GM19351 (cell line): ENCODE measurements at regions not wholly inside any gene's neighbourhood (a gene's known extent, or its start where the extent isn't known, plus 50 kb on each side); places are given as distances from the start of the nearest gene placed in this dataset.

Source experiments
- ATAC-seq: cut with Tn5 transposase; IDR thresholded peaks from one replicate; pipeline ENCODE4 v1.9.1; 2021; ENCODE audit warnings: mild to moderate bottlenecking, moderate library complexity; ENCODE audit not compliant: unreplicated experiment

DNA sequence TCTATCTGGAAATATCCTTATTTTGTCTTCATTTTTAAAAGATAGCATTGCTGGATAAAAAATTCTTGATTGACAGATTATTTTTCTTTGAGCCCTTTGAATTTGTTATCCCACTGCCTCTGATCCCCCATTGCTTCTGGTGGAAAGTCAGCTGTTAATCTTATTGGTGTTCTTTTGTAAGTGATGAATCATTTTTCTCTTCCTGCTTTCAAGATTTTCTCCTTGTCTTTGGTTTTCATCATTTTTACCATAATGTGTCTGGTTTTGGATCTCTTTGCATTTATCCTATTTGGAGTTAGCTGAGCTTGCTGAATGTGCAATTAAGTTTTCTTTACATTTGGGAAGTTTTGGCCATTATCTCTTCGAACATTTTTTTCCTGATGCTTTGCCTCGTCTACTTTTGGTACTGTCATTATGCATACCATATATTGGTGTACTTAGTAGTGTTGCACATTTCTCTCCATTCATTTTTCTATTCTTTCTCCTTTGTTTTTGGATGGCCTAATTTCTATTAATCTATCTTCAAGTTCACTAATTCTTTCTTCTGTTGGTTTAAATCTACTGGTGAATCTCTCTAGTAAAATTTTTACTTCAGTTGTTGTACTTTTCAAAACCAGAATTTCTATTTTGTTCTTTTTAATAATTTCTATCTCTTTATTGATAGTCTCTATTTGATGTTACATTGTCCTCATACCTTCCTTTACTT, 440.0 kb upstream of the PROK2 start:
- no peak for ATAC-seq

DNA sequence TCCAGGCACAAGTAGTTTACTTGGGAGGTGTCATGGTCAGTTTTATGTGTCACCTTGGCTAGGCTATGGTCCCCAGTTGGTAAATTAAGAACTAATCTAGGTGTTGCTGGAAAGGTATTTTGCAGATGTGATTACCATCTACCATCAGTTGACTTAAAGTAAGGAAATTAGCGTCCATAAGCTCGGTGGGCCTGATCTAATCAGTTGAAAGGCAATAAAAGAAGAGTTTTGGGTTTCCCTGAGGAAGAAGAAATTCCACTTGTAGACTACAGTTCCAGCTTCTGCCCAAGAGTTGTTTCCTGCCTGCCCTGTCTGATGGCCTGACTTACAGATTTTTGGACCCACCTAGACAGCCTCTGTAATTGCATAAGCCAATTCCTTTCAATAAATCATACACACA, 438.7 kb upstream of the PROK2 start:
- ATAC-seq = no peak

DNA sequence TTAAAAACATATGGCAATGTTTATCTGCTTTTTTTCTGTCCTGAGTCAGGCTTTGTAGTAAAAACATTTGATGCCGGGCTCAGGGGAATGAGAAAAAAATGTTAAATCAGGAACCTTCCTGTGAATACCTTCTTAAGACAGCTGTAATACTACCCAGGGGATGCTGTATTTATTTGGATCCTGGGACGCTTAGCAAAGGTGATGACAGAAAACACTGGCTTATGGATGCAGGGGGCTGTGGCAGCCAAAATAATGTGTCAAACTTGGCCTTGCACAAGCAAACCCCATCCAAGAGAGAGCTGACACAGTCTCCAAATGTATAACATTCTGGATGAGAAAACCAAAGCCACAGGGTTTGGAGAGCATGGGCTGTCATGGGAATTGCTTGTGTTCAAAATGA, 438.2 kb upstream of the PROK2 start:
- no peak for ATAC-seq

DNA sequence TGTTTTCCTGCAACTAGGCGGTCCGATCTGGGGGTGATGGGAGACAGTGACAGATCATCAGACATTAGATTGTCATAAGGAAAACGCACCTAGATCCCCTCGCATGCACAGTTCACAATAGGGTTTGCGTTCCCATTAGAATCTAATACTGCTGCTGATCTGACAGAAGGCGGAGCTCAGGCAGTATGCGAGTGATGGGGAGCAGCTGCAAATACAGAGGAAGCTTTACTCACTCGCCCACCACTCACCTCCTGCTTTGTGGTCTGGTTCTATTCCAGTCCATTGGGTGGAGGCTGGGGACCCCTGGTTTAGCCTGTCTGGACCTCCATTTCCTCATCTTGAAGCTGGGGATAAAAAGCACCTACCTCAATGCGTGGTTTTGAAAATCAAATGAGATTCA, 437.5 kb upstream of the PROK2 start:
- ATAC-seq = no peak

DNA sequence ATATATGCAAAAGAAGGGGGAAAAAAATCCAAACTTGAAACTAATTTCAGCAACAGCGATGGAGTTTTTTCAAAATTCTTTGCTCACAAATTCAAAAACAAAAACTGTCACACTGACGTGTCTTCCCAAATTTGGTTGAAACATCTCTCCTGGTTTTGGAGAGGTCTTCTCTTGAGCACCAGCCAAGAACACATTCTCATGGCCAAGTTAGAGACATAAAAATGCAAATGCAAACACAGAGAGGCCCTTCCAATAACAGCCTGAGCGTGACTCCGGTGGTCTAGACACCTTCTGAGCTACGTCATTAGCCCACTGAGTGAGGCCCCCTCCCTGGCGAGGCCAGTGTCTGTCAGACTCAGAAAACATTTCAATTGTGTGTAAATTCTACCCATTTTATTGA, 436.0 kb upstream of the PROK2 start:
- no peak for ATAC-seq

DNA sequence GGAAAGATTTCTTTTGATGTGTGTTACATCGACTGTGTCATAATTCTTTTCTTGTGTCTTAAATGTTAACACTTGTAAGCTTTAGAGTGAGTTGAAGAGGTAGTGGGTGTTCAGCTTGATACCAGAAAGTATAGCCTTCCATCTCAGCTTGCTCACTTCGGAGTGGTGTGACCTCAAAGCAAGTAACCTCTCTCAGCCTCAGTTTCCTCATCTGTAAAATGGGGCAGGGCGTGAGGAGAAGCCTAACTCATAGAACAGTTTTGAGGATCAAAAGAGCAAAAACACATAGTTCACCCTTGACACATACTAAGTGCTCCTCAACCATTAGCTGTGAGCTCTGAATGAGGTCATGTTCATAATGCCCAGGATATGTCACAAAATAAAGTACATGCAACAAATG, 434.8 kb upstream of the PROK2 start:
- ATAC-seq = no peak

DNA sequence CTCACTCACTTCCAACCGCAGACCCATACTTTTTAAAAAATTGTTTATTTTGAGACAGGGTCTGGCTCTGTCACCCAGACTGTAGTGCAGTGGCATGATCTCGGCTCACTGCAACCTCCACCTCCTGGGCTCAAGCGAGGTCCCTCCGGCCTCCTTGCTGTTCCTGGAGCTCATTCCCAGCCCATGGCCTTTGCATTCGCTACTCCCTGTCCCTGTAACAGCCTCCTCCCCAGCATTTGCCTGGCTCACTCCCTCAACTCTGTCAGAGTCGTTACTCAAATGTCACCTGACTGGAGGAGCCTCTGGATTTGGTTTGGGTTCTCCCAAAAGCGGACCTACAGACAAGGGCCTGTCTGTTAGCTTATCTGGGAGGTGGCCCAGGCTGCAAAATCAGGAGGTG, 432.6 kb upstream of the PROK2 start:
- no peak for ATAC-seq

DNA sequence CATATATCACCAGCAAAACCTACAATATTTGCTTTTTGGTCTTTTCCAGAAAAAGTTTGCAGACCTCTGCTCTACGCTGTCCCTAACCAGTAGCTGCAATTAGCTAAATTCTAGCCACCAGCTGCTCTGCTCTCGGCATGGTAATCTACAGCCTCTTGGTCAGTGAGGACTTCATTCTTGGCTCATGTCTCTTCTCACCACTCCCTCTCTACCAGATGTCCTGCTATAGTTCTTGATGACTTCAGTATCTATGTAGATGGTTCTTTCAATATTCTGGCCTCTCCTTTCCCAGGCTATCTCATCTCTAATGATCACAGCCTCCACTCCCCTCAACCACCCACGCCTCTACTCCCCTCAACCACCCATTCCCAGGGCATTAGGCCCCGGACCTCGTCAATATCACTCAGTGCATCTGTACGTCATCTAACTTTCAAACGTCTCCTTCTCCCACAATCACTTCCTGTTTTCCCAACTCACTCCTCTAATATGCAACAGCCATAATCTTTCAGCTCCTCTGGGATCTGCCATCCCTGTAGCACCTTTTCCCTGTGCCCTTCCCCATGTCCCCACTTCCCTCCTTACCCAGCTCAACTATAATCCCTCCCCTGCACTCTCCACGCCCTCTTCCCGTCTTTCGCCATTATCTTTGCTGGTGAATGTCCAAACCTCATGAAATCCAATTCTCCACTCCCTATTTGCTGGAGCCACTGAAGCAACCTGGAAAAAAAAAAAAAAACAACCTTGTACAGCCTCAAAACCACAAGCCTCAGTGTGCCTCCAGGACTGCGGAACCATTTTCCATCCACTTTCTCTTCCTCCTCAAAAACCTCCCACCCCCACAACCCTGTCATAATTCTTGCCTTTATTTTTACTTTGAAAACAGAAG, 429.4 kb upstream of the PROK2 start:
- ATAC-seq = no peak

DNA sequence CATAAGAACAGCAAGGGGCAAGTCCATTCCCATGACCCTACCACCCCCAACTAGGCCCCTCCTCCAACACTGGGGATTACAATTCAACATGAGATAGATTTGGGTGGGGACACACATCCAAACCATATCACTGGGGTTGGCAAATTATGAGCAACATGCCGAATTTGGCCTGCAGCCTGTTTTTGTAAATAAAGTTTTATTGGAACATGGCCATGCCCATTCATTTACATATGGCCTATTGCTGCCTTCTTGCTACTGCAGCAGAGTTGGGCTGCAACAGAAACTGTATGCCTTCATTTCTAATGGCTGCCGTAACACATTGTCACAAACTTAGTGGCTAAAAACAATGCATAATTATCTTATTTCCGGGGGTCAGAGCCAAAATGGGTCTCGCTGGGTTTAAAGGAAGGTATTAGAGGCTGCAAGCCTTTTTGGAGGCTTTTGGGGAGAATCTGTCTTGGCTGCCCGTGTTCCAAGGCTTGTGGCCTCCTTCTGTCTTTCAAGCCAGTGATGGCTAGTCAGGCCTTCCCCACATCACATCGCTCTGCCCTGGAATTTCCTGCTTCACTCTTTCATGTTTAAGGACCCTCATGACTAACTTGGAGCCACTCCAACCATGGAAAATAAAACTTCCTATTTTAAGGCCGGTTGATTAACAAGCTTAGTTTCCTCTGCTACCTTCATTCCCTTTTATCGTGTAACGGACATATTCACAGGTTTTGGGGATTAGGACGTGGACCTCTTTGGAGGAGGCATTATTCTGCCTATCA, 428.5 kb upstream of the PROK2 start:
- ATAC-seq = no peak

DNA sequence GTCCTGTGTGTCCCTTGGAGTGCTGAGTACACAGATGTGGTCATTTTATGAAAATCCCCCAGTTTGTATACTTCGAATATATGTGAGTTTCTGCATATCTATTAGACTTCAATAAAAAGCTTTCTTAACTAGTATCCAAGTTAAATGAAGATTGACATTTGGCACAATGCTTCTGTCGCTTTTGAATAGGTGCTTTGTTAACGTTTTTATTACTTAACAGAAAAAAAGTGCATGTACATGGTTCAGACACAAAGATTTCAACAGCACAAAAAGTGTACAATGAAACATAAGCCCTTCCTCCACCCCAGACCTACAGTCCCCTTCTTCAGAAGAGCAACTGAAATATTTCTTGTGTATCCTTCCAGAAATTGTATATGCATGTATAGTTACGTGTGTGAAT, 427.4 kb upstream of the PROK2 start:
- no peak for ATAC-seq

DNA sequence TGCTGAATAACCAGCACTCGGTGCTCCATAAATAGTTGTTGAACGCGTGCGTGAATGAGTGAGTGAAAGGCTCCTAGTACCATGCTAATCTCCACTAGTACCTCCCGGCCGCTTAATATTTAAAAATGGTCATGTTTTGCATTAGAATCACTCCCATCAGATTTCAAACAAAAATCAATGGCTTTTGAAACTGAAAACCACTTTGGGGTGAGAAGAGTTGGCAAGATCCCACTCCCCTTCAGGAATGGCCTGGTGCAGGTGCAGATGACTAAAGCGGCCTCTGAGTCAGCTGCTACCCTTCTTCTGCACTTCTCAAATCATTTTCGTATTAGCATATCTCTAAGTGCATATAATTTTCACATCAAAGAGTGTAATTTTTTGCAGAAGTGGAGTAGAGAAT, 425.3 kb upstream of the PROK2 start:
- ATAC-seq = no peak

DNA sequence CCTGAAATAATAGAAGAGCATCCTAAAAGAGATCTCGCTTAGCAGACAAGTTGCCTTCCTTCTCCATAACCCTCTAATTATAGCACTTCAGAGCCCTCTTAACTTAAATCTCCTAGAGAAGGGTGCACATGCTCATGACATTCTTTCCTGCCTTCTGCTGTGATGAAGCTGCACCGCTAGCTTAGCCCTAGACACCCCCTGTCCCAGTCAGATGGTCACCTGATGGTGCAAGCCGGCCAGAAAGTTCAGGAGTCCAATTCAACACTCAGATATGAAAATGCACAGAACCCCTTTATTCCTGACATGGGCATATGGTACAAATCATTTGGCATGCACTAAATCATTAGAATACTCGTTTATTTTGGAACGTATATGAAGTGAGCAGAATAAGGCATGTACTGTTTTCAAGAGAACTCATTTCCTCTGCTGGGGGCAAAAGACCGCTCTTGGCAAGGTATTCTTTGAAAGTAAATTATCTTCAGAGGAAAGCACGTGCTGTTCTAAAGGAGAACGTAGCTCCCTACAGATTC, 420.4 kb upstream of the PROK2 start:
- no peak for ATAC-seq

DNA sequence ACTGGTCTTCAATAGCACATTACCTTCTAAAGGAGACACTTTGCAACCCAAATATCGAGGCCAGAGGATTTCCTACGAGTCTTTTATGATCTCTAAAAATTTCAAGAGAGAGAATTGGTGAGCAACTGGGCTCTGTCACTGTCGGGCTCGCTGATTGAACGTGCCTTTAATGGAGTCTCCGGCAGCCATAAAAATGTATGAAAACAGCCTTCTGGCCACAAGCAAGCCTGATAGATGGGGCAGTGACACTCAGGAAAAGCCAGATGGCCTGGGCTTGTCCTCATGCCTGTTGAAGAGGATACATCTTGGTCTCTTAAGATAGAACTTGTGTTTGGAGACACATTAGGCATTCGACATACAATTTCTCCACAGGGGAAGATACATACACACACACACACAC, 419.5 kb upstream of the PROK2 start:
- ATAC-seq = no peak

DNA sequence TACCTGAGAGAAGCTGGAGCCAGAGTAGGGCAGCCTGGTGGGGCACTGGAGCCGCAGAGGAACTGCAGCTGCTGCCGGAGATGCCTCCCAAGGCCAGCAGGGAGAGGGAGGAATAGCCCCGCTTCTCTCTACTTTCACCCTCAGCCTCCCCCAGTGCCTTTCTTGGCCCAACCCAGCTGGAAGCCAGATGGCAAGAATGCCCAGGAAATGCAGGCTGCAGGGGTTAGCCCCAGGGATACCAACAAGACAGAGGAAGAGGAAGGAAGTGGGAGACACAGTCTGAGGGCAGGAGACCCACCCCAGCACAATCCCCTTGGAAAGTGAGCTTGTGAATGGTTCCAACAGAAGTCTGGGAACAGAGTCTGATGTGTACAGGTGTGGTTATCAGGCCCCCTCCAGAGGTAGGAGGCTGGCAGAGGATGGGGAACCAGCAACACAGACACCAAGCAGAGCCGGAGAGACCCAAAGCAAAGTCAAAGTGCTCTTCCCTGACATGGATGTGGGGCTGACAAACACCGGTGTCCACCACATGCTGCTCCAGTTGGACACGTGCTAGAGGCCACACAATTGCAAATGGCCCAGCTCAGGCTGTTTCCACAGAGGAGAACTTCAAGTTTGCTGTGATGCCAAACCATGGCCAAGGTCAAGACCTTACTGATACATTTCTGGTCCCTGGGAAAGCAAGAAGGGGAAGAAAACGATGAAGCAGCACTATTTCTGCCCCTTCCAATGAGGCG, 418.8 kb upstream of the PROK2 start:
- ATAC-seq = no peak

DNA sequence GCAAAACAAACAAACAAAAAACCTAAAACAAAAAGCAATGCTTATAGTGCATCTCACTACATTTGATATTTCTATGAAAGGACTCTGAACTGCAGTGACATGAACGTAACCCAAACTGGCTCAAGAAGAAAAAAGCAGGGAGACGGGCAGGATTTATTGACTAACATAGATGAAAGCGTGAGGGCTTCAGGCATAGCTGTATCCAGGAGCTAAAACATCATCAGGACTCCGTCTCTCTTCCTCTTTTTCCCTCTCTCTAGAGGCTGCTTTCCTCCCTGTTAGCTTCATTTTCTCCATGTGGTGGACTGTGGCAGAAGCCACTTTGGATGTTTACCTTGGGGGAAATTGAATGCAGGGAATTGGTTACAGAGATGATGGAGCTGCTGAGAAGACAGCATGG, 418.2 kb upstream of the PROK2 start:
- ATAC-seq = no peak

DNA sequence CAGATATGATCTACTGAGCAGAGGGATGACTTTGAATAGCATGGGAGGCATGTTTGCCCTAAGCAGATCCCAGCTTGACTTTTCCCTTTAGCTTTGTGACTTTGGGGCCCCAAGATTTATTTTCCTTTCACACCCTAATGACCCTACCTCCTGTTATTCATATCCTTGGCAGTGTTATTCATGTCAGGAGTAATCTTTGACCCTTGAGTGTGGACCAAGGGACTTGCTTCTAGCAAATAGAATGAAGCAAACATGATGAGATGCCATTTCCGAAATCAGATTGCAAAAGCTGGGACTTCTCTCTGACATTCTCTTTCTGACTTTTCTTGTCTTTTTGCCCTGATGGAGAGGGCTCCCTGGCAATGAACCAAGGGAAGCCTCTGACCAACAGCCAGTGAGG, 415.4 kb upstream of the PROK2 start:
- ATAC-seq = no peak

DNA sequence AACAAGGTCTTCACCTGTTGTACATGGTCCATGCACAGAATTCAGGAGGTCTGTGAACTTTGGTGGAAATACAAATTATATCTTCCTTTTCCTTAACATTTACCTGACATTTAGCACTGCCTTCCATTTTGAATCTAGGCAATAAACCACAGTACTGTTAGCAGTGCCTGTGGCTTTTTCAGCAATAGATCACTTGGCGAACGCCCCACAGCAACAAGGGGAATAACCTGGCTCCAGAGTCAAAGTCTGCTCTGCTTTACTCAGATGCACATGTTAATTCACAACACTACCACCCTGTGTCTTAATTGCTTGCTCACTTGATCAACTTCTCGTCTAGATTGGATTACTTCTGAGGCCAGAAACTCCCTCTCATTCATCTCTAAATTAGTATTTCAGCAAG, 414.6 kb upstream of the PROK2 start:
- no peak for ATAC-seq

DNA sequence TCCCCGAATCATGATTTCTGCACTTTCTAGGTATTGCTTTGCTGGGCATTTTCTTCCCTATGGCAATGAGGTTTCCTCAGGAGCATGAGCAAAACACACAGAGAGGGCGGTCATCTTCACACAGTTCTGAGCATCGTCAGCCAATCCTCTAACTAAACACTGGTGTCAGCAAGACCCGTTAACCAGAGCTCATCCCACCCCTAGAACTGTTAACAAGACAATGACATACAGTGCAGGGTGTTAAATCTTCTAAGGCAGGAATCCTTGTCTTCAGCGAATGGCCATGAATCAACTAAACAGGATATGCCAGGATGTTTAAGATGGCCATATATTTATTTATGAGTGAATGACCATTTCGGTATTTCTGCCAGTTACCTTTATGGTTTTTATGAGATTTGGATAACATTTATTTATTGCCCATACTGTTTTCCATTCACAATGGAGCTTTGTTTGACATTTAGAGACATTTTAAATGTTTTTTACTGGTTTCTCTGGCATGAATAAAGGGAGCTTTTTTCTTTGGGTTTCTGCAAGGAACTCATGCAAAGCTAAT, 411.5 kb upstream of the PROK2 start:
- no peak for ATAC-seq

DNA sequence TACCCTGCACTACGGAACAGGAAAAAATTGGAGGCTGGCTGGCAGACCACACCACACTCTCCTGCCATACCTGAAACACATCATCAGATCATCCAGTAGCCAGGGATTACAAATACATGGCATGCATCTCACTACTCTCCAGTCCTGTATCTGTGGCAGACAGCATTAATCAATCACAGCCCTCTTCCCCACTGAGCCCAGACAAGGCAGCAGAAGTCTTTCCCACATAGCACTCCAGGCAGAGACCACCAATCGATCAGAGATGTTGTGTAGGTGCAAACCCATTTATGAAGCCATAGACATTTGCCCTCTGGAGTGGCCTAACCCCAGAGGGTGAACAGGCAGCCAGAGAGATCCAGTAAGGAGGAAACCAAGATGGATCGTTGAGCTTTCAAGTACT, 410.9 kb upstream of the PROK2 start:
- no peak for ATAC-seq

DNA sequence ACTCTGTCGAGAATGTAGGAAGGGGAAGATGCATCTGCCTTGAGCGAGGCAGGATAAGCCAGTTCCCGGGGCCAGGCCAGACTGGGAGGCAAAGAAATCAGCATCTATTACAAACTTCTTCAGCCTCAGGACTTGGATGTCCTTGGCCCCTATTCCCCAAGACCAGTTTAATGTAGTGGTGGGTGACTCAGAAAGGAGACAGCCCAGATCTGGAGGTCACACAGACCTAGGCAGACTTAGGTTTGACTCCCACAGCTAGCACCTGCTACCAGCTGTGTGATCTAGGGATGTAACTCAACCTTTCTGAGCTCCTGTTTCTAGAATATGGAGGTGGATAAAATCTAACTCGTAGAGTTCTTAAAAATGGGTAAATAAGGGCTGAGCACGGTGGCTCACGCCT, 409.5 kb upstream of the PROK2 start:
- ATAC-seq = no peak
